T-helper 2 cell treated with Interferon-gamma antibody and Interleukin-4, amounts not matched to agents 5 μg/mL and 100 μg/mL, for 36 hours (primary cell): ENCODE measurements at regions not wholly inside any gene's neighbourhood (a gene's known extent, or its start where the extent isn't known, plus 50 kb on each side); places are given as distances from the start of the nearest gene placed in this dataset.

Source experiments
- DNase-seq: peaks from one replicate; pipeline ENCODE4 v3.0.0; 2021; ENCODE audit warnings: low spot score
- H3K27ac Mint-ChIP-seq: one replicate; pipeline ENCODE4 v1.8.0; 2021; ENCODE audit warnings: mild to moderate bottlenecking, mixed read lengths
- H3K27me3 Mint-ChIP-seq: one replicate; pipeline ENCODE4 v1.8.0; 2021; ENCODE audit warnings: low read depth, mixed read lengths
- H3K36me3 Mint-ChIP-seq: one replicate; pipeline ENCODE4 v1.8.0; 2021; ENCODE audit warnings: low read depth, mixed read lengths
- H3K4me1 Mint-ChIP-seq: one replicate; pipeline ENCODE4 v1.8.0; 2021; ENCODE audit warnings: low read depth, mixed read lengths
- H3K4me3 Mint-ChIP-seq: one replicate; pipeline ENCODE4 v1.8.0; 2022; ENCODE audit warnings: mild to moderate bottlenecking, moderate library complexity, mixed read lengths
- H3K9me3 Mint-ChIP-seq: one replicate; pipeline ENCODE4 v1.8.0; 2021; ENCODE audit warnings: mixed read lengths

DNA sequence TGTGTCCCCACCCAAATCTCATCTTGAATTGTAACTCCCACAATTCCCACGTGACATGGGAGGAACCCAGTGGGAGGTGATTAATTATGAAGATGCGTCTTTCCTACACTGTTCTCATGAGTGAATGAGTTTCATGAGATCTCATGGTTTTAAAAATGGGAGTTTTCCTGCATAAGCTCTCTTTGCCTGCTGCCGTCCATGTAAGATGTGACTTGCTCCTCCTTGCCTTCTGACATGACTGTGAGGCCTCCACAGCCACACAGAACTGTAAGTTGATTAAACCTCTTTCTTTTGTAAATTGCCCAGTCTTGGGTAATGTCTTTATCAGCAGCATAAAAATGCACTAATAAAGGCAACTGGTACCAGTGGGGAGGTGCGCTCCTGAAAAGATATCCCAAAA, 67.7 kb upstream of the DRGX start:
- H3K36me3 Mint-ChIP-seq = peaks cover 55% of the 10 kb centered on the region
- no peak overlapping the region for H3K4me3 Mint-ChIP-seq

DNA sequence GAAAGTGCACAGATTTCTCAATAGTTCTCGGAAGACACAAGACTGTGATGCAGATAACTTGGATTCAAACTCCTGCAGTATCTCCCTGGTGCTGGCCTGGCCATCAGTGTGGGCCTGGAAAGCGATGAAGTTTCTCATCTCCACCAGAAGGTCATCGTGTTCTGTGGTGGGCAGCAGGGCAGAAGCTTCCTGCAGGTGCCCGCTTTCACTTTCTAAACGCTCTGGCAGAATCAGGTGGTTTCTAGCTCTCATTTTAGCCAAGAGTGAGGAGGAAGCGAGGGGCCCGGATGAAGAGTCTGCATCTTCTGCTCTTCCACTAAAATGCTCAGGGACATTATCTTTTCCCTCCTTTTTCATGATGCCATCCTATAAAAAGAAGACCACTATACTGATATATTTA, 63.0 kb upstream of the DRGX start:
- Mint-ChIP-seq H3K4me3 (no peak overlapping the region), H3K4me1 (peaks cover 8% of the 10 kb centered on the region), H3K36me3 (peaks cover 45% of the 10 kb centered on the region), H3K27me3 (no peaks in the 10 kb centered on the region), H3K27ac (no peak overlapping the region), H3K9me3 (peaks cover 13% of the 10 kb centered on the region)
- no peak for DNase-seq

More for the DNA sequence above, 67.7 kb upstream of the DRGX start:
- H3K4me1 Mint-ChIP-seq = peaks cover 8% of the 10 kb centered on the region
- no peaks in the 10 kb centered on the region for H3K27me3 Mint-ChIP-seq
- H3K27ac Mint-ChIP-seq = no peak overlapping the region
- no peak for DNase-seq
- H3K9me3 Mint-ChIP-seq = peaks cover 8% of the 10 kb centered on the region

DNA sequence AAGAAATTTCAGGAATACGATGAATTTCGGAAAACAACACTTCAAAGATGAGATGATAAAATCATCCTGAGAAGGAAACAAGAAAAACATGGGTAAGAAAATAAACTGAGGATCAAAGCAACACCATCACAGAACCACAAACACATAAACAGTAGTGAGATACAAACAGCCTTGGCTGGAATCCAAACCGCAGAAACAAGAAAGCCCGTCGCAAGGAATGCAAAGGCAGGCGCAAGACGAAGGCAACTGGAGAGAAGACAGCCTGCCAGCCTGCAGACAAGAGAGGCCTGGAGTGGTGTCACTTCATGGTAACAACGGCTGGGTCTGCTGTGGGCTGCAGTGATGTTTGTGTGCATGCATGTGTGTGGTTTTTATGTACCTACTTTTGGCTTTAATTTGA, 61.8 kb upstream of the DRGX start:
- Mint-ChIP-seq H3K4me3 (no peak overlapping the region), H3K36me3 (peaks cover 43% of the 10 kb centered on the region), H3K9me3 (peaks cover 18% of the 10 kb centered on the region), H3K27ac (no peak overlapping the region), H3K4me1 (peaks cover 8% of the 10 kb centered on the region), H3K27me3 (no peaks in the 10 kb centered on the region)
- no peak for DNase-seq

DNA sequence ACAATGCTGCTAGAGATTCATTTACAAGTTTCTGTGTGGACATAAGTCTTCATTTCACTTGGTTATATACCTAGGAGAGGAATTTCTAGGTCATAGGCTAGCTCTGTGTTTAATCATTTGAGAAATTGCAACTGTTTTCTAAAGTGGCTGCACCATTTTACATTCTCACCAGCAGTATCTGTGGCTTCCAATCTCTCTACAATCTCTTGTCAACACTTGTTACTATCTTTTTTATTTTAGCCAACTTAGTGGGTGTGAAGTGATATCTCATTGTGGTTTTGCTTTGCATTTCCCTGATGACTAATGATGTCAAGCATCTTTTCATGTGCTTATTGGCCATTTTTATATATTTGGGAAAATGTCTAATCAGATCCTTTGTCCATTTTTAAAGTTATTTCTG, 53.0 kb upstream of the DRGX start:
- Mint-ChIP-seq H3K4me3 (no peak overlapping the region), H3K4me1 (peaks cover 2% of the 10 kb centered on the region), H3K27me3 (no peaks in the 10 kb centered on the region), H3K9me3 (peaks cover 32% of the 10 kb centered on the region), H3K36me3 (peaks cover 5% of the 10 kb centered on the region), H3K27ac (no peak overlapping the region)
- DNase-seq = no peak

DNA sequence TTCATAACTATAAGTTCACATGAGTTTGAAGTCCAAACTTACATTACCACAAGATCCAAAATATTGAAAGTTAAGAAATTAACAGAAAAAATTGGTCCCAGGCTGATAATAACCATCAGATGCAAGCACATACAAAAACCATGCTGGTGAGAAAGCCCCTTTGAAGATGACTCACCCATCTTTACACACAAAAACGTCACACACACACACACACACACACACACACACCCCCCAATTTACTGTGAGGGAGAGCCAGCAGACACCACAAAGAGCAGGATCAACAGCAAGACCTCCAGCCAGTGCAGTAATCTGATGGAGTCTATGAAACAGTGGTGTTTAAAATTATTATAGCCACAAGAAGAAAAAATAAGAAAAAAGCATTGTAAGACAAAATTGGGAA, 50.1 kb upstream of the DRGX start:
- H3K4me1 Mint-ChIP-seq = peaks cover 13% of the 10 kb centered on the region
- peaks cover 3% of the 10 kb centered on the region for H3K36me3 Mint-ChIP-seq
- H3K27me3 Mint-ChIP-seq = no peaks in the 10 kb centered on the region
- H3K27ac Mint-ChIP-seq = no peak overlapping the region
- no peak for DNase-seq
- peaks cover 12% of the 10 kb centered on the region for H3K9me3 Mint-ChIP-seq
- H3K4me3 Mint-ChIP-seq = no peak overlapping the region
